ENCODE measurements at regions not wholly inside any gene's neighbourhood (a gene's known extent, or its start where the extent isn't known, plus 50 kb on each side); places are given as distances from the start of the nearest gene placed in this dataset.

DNA sequence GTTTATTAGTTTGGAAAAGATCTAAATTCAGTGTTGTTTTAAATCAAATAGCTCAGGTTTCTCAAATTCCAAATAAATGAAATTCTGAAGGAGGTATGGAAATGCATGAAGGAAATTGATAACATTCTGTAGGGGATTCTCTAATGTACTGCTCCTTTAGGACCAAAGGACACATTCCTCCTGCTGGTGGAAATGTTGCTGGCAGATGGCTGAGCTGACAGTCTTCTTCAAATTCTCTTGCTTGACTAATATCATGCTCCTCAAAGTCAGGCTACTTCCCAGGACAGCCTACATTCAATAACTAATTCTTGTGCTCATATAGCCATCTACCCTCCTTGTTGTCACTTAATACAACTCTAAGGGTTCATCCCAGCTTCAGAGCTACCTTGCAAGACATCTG is 1118.5 kb downstream of the PCDH9 start:
- TF ChIP-seq, protein P1, sequence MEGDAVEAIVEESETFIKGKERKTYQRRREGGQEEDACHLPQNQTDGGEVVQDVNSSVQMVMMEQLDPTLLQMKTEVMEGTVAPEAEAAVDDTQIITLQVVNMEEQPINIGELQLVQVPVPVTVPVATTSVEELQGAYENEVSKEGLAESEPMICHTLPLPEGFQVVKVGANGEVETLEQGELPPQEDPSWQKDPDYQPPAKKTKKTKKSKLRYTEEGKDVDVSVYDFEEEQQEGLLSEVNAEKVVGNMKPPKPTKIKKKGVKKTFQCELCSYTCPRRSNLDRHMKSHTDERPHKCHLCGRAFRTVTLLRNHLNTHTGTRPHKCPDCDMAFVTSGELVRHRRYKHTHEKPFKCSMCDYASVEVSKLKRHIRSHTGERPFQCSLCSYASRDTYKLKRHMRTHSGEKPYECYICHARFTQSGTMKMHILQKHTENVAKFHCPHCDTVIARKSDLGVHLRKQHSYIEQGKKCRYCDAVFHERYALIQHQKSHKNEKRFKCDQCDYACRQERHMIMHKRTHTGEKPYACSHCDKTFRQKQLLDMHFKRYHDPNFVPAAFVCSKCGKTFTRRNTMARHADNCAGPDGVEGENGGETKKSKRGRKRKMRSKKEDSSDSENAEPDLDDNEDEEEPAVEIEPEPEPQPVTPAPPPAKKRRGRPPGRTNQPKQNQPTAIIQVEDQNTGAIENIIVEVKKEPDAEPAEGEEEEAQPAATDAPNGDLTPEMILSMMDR (IDR thresholded peaks at IDR 0.05): no peak
- no peak for TF ChIP-seq ZFX (IDR thresholded peaks at IDR 0.05; ENCODE audit: borderline replicate concordance)

Data from 22Rv1 (cell line).